ENCODE measurements at regions not wholly inside any gene's neighbourhood (a gene's known extent, or its start where the extent isn't known, plus 50 kb on each side); places are given as distances from the start of the nearest gene placed in this dataset.
"Not testable (repeated sequence)": the region's sequence is repeated elsewhere in the genome, so short reads cannot be mapped to it uniquely, and the experiment has no call there.

GRCh38 chrX:78822157-78822690 is 74.7 kb downstream of the LPAR4 start:
- DNase-seq (ENCODE audit: low read depth) = no peak
- TF ChIP-seq CTCF (IDR thresholded peaks at IDR 0.05; ENCODE audit: insufficient read depth, low read depth, low read length) = no peak
- H3K4me3 ChIP-seq (ENCODE audit: low read depth, low read length) = no peak overlapping the region

GRCh38 chrX:78831523-78831922 is 84.0 kb downstream of the LPAR4 start:
- no peak for DNase-seq (ENCODE audit: low read depth)
- H3K4me3 ChIP-seq (ENCODE audit: low read depth, low read length) = no peak overlapping the region
- TF ChIP-seq CTCF (IDR thresholded peaks at IDR 0.05; ENCODE audit: insufficient read depth, low read depth, low read length) = no peak

GRCh38 chrX:78838709-78839108 is 91.2 kb downstream of the LPAR4 start:
- no peak for TF ChIP-seq CTCF (IDR thresholded peaks at IDR 0.05; ENCODE audit: insufficient read depth, low read depth, low read length)
- H3K4me3 ChIP-seq (ENCODE audit: low read depth, low read length) = no peak overlapping the region
- DNase-seq (ENCODE audit: low read depth) = no peak

GRCh38 chrX:78839711-78840110 is 92.2 kb downstream of the LPAR4 start:
- H3K4me3 ChIP-seq (ENCODE audit: low read depth, low read length) = no peak overlapping the region
- DNase-seq (ENCODE audit: low read depth) = no peak
- TF ChIP-seq CTCF (IDR thresholded peaks at IDR 0.05; ENCODE audit: insufficient read depth, low read depth, low read length) = no peak

- not testable (repeated sequence) for DNase-seq (ENCODE audit: low read depth); H3K4me3 ChIP-seq (ENCODE audit: low read depth, low read length)
Measured at GRCh38 chrX:78844218-78844617, 96.7 kb downstream of the LPAR4 start.

GRCh38 chrX:78881248-78881647 is 63.9 kb upstream of the P2RY10 start:
- H3K4me3 ChIP-seq (ENCODE audit: low read depth, low read length); DNase-seq (ENCODE audit: low read depth): not testable (repeated sequence)

- H3K4me3 ChIP-seq (ENCODE audit: low read depth, low read length) = no peak overlapping the region
- peak; percentile 2 for DNase-seq (ENCODE audit: low read depth)
- TF ChIP-seq CTCF (IDR thresholded peaks at IDR 0.05; ENCODE audit: insufficient read depth, low read depth, low read length) = peak; percentile 24
Measured at GRCh38 chrX:78886550-78886949, 58.6 kb upstream of the P2RY10 start.
